Amygdala (tissue), 56 donors: ENCODE measurements at regions not wholly inside any gene's neighbourhood (a gene's known extent, or its start where the extent isn't known, plus 50 kb on each side); places are given as distances from the start of the nearest gene placed in this dataset.

Experiments used
- DNase-seq, 56 donors: peaks; one replicate each; lab custom pipeline; 2025; lab: John Stamatoyannopoulos, UW

DNA sequence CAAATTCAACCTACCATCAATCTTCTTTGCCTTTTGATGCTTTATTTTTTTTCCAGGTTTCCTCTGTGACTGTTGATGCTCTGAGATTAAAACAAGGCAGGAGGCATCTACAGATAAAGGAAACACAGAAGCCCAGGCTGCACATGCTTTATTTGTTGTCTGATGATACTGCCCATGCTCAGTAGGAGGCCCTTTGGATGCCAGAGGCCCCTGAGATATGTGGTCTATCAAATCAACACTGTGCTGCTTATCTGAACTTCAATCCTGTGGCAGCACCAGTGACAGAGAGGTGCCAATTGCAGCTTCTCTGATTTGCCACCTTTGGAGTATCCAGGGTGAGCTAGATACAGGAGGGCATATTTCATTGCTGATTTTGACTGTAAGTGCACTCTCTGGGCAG is 571.3 kb upstream of the TBX3 start:
- DNase-seq: no peak

DNA sequence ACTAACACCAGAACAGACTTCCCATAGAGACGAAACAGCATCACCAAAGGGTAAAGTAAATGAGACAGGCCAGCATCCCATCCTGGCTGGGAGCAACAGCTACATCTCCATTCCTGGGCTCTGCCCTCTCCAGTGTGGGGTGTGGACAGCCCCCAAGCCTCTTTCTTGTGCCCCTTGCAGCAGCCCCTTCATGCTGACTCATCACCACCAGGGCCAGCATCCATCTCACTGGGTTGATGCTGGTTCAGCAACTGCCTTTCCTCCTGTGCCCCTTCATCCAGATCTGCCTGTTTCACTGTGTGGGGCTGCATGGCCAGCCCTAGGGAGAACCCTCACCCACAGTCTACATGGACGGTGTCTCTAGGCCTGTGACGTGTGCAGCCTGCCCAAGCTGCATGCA is 569.1 kb upstream of the TBX3 start:
- no peak for DNase-seq

- DNase-seq: no peak
Measured at GRCh38 chr12:115251727-115252126, 567.8 kb upstream of the TBX3 start.

DNA sequence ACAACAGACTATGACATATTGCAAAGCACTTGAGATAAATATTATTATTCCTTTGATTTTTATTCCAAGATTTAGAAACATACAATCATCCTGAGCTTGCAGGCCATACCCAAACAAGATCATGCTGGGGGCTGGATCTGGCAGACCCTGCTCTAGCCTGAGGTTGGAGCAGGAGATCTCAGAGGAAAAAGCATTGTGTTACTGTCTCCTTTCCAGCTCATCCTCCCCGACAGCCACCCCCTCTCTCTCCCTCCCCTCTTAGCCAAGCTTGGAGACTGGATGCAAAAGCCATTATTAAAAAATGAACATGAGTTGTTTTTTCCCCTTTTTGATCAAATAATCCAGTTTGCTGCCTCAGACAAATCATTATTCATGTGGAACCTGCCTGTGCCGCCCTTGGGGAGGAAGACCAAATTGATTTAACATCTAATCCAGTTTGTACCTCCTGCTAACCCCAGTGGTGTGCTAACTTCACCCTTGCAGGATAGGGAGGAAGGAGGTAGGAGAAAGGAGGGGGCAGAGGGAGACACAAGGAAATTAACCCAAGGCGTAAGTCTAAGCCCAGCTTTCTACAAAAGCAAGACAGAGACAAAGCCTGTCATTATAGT is 565.8 kb upstream of the TBX3 start:
- DNase-seq: no peak

GRCh38 chr12:115245020-115245419 is 561.0 kb upstream of the TBX3 start:
- DNase-seq: no peak

GRCh38 chr12:115243933-115244628 is 560.1 kb upstream of the TBX3 start:
- no peak for DNase-seq

- DNase-seq: no peak
Measured at GRCh38 chr12:115240251-115240650, 556.3 kb upstream of the TBX3 start.

DNA sequence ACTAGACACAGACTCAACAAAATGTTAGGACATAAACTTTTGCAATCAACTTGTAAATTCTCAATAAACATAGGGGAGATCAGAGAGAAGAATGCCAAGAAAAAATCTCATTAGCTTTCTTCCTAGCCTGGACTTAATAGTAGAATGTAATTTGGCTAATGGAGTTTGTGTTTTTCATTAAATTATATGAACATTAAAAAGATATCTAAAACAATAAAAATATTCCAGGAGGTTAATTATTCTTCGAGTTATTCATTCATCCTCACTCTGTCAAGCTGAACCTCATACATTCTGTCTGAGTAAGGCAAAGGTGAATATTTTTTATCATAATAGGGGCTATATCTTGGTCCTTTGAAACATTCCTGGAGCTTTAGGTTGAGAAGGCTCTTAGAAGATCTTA is 551.9 kb upstream of the TBX3 start:
- DNase-seq: no peak

DNA sequence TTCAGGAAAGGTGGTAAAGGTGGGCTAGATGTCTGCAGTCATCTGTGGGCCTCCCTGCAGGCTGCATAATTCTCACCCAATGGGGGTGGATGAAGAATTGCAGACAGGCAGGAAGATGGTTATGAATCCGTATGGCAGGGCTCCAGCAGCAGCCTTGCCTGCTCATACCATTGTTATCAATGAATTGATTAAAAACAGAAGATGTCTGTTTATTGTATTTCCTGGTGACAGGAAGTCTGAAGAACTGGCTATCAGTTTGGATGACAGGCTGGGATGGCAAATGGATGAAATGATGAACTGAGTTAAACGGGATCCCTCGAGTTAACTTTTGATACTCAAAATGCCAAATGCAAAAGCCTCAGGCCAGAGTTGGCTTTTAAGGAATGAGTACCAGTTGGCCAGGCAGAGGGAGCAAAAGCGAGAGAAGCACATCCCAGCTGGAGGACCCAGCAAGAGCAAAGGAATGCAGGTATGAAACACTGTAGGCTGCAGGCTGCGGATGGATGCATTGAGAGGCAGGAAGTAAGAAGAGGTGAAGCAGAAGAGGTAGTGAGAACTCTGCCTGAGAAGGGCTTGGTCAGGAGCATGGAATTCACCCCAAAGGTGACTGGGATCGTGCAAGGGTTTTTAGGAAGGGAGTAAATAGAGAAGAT is 550.0 kb upstream of the TBX3 start:
- DNase-seq: no peak

DNA sequence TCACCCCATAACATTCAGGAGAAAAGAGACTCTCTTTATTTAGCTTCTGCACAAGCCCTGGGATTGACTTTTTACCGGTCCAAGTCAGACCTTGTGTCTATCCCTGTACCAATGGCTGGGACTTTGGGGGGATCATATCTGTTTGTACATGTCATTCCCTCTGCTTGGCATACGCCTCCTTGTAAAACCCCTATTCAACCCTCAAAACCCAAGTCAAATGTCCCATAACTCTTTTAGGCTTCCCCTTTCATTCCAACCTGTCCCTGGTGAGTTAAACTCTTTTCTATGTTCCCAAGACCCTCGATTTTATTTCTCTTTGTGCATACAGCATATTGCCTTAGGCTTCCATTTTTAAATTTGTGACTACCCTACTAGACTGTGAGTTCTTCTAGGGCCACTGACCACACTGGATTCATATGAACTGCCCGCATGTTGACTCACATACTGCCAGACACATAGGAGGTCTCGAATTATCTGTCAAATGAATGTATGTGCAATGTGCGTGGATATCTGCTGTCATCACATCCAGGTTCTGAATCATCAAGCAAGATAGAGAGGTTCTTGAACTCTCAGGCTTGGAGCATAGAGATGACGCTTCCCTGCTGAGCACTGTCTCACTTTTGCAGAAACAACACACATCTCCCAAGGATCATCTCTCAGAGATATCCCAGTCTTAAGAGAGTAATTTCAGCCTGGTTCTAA is 548.6 kb upstream of the TBX3 start:
- DNase-seq: no peak

- no peak for DNase-seq
Measured at GRCh38 chr12:115230606-115231005, 546.6 kb upstream of the TBX3 start.

DNA sequence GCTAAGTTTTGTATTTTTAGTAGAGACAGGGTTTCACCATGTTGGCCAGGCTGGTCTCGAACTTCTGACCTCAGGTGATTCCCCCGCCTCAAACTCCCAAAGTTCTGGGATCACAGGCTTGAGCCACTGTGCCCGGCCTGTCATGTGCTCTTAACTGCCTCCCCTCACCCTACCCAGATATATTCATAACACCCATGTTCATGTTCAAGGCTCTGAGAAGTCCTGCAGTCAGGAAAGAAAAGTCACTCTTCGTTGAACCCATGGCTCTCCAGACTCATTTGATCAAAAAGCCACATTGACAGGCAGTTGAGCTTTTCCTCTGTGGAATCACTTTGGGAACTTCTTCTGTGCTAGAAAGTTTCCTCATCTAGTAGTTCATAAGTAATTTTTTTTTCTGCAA is 545.5 kb upstream of the TBX3 start:
- no peak for DNase-seq

DNA sequence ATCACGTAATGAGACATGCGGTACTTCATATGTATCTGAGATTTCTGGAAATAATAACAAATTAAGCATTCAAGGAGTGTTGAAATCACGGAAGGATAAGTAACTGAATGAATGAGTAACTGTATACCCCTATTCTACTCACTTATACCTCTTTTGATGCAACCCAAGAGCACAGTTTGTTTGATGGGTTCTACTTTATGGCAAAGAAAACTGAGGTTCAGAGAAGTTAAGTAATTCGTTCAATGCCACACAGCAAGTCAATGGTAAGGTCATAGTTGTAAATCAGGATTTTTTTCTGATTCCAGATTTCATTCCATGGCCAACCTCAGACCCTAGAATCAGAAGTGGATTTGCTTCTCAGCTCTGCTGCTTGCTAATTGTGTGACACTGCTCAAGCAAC is 544.5 kb upstream of the TBX3 start:
- no peak for DNase-seq

DNA sequence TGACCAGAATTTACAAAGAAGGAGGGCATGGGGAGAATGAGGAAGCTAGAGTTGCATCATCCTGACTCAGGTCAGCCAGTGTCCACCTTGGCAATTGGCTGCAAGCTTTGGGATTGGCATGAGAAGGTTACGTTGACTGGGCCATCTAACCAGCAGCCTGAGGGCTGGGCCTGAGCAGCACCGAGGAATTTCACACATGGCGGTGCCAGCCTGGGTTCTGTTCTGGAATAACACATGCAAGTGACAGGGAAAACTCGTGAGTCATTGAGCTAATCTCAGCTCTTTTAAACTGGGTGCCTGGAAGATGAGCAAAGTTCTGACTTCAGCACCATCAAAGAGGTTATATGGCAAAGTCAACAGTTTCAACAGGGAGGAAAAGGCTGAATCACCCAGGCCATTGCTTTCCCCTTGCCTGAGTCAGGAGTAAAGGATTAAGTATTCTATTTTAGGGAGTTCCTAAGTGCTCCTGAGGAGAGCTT is 543.2 kb upstream of the TBX3 start:
- no peak for DNase-seq

DNA sequence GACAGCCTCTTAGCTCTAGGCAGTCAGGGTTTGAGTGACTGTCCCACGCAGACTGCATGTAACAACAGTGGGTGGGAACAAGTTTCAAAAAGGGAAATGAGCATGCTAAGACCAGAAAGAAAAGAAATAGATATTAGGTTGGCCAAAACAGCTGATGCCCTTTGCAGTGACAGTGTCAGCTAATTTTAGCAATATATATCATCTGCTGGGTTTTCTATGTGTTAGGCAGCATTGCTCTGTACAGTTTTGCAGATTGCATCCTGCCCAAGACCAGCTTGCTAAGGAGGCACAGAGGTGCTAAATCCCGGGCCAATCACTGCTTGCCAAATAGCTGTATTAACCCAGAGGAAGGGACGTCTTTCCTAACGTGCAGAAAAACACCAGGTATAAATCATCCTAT is 541.9 kb upstream of the TBX3 start:
- no peak for DNase-seq

DNA sequence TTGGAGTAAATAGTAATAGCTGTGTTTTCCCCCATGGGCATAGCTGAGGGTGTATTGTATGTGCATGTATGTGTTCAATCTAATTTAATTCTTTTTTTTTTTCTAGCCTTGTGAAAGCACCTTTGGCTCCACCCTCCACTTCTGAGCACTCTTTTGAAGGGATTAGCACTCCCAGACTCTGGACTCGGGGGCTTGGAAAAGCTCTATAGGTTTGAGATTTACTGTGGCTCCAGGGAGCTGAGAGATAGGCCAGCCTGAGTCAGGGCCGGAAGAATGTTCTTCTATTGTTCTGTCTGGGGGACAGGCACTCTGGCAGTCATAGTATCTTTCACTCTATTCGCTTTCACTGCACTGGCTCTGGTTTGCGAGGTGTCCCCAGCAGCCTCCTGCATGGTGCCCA is 540.0 kb upstream of the TBX3 start:
- DNase-seq: no peak

GRCh38 chr12:115223322-115223721 is 539.3 kb upstream of the TBX3 start:
- no peak for DNase-seq

DNA sequence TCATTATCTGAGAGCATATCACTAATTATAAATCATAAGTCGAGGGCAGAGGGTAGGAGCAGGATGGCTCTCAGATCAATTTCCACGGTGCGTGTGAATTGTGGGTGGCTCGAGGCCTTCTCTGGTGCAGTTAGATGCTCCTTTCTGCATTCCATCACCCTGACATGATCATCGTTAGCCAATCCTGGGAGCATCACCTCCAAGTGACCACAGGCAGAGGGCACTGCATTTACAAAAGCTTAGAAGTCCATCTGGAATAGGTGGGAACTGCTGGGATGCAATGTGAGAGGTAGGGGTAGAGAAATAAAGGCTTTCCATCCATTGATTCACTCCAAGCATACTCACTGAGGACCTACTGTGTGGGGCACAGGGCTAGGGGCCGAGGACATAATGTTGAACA is 538.2 kb upstream of the TBX3 start:
- no peak for DNase-seq

- no peak for DNase-seq
Measured at GRCh38 chr12:115216301-115216700, 532.3 kb upstream of the TBX3 start.

DNA sequence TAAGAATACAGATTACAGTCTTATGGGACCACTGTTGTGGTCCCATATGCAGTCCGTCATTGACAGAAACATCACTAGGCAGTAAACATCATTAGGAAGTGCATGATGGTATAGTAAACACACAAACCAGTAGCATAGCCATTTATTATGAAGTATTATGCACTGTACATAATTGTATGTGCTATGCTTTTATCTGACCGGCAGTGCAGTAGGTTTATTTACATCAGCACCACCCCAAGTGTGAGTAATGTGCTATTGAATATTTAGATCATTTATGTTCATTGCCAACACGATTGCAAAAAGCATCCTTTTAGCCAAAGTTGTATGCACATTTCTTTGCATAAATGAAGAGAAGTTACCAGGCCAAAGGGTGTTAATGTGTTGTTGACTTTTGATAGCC is 531.6 kb upstream of the TBX3 start:
- no peak for DNase-seq

DNA sequence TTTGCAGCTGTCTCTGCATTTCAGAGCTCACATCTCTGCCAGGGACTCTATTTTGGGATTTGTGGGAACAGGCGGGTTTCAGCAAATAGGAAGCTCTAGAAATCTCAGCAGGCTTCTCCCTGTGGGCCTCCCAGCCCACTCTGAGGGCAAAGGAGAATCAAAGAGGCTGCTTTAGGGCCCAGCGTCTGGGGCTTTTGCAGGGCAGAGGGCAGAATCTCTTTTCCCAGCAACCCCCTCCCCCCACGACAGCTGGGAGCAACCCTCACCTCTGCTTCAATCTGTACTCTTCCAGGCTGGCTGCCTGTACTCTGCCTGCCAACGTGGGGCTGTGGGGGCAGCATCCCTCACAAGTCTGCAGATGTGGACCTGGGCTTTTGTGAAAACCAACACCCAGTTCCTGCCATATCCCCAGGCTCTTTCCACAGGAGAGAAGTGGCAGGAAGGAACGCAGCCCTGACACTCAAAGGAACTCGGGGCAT is 529.6 kb upstream of the TBX3 start:
- DNase-seq: peak in 6 of 56 donors; percentile 0 to 20 (median 2)
